ENCODE measurements at regions not wholly inside any gene's neighbourhood (a gene's known extent, or its start where the extent isn't known, plus 50 kb on each side); places are given as distances from the start of the nearest gene placed in this dataset.
A peak's percentile ranks its signal among the peaks of the same experiment; 100 is the strongest.

DNA sequence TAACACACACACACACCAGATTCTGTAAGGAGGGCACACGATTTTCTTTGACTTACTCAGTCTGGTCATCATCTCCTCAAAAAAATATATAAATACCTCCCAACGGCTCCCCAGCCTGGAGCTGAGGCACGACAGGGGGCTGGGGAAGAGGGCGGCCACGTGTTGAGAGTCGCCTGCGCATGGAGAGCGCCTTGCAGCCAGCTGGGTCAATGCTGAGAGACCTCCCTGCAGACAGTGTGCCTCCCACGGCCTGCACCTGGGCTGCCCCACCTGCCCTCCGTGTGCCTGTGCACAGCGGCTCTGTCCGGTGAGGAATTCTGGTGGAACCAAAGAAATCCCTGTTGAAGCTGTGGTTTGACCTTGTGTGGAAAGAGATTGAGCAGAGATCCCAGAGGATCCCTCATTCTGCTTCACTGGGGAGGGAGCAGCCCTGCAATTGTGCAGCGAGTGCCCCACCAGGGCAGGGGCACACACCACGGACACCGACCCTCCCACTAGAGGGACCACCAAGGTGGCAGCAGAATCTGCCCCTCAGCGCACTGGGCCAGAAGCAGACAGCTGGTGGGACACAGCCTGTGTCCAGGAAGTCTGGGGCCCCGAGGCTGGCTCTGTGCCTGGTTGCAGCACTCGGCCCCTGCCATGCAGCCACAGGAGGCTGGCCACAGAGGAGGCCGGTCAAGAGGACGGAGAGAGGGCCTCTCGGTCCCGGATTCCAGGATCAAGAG lies 150.5 kb upstream of the PPP2R2D start:
- TF ChIP-seq, protein P1, sequence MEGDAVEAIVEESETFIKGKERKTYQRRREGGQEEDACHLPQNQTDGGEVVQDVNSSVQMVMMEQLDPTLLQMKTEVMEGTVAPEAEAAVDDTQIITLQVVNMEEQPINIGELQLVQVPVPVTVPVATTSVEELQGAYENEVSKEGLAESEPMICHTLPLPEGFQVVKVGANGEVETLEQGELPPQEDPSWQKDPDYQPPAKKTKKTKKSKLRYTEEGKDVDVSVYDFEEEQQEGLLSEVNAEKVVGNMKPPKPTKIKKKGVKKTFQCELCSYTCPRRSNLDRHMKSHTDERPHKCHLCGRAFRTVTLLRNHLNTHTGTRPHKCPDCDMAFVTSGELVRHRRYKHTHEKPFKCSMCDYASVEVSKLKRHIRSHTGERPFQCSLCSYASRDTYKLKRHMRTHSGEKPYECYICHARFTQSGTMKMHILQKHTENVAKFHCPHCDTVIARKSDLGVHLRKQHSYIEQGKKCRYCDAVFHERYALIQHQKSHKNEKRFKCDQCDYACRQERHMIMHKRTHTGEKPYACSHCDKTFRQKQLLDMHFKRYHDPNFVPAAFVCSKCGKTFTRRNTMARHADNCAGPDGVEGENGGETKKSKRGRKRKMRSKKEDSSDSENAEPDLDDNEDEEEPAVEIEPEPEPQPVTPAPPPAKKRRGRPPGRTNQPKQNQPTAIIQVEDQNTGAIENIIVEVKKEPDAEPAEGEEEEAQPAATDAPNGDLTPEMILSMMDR (IDR thresholded peaks at IDR 0.05; ENCODE audit: partially characterized antibody, unreplicated experiment) = no peak
- H3K27me3 Mint-ChIP-seq (ENCODE audit: unreplicated experiment) = peaks cover 5% of the 10 kb centered on the region
- peaks cover 13% of the 10 kb centered on the region for H3K4me1 Mint-ChIP-seq (ENCODE audit: low read depth, unreplicated experiment)
- H3K27ac Mint-ChIP-seq (ENCODE audit: unreplicated experiment) = no peak overlapping the region
- DNase-seq = peak; percentile 29
- H3K9me3 Mint-ChIP-seq (ENCODE audit: unreplicated experiment) = peaks cover 9% of the 10 kb centered on the region
- peaks cover 3% of the 10 kb centered on the region for H3K36me3 Mint-ChIP-seq (ENCODE audit: unreplicated experiment)
- peak overlapping the region; percentile 46 for H3K4me3 Mint-ChIP-seq (ENCODE audit: unreplicated experiment)

DNA sequence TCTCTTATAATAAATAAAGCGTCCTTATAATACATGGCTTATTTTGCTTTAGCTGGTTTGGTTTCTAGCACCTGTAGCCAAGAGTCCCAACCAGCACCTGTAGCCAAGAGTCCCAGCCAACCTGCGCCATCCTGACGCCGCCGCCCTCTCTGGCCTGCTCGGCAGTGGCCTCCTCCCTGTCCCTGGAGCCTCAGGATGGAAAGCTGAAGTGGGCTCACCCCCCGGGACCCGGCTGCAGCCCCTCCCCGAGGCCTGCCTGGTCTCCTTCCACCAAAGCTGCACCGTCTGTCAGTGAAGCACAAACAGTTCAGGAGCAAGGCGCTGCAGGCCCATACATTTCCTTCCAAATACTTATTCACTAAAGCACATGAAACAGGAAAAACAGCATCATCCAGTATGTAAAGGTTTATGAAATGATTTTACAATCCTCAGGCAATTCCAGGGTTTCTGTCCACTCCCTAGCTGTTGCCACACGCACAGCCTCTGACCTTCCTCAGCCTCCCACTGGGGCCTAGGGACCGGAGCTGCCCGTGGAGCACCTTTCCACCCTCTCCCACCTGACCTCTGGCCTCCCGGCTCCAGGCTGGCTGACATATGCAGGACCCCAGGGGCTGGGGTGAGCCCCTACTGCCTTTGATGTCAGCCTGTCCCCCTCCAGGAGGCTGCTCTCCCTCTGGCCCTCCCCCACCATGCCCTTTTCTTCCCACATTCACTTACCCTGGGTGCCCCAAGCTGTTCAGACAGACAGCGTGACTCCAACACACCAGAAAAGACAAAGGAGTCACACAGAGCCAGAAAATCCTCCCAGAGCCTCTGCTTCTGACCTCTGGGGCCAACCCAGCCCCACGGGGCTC lies 149.6 kb upstream of the PPP2R2D start:
- Mint-ChIP-seq H3K36me3 (ENCODE audit: unreplicated experiment) (no peaks in the 10 kb centered on the region), H3K27me3 (ENCODE audit: unreplicated experiment) (peaks cover 5% of the 10 kb centered on the region), H3K4me3 (ENCODE audit: unreplicated experiment) (no peak overlapping the region), H3K9me3 (ENCODE audit: unreplicated experiment) (peaks cover 5% of the 10 kb centered on the region), H3K4me1 (ENCODE audit: low read depth, unreplicated experiment) (peaks cover 13% of the 10 kb centered on the region), H3K27ac (ENCODE audit: unreplicated experiment) (no peak overlapping the region)
- peak; percentile 27 for DNase-seq
- TF ChIP-seq, protein P1 (IDR thresholded peaks at IDR 0.05; ENCODE audit: partially characterized antibody, unreplicated experiment) = no peak

DNA sequence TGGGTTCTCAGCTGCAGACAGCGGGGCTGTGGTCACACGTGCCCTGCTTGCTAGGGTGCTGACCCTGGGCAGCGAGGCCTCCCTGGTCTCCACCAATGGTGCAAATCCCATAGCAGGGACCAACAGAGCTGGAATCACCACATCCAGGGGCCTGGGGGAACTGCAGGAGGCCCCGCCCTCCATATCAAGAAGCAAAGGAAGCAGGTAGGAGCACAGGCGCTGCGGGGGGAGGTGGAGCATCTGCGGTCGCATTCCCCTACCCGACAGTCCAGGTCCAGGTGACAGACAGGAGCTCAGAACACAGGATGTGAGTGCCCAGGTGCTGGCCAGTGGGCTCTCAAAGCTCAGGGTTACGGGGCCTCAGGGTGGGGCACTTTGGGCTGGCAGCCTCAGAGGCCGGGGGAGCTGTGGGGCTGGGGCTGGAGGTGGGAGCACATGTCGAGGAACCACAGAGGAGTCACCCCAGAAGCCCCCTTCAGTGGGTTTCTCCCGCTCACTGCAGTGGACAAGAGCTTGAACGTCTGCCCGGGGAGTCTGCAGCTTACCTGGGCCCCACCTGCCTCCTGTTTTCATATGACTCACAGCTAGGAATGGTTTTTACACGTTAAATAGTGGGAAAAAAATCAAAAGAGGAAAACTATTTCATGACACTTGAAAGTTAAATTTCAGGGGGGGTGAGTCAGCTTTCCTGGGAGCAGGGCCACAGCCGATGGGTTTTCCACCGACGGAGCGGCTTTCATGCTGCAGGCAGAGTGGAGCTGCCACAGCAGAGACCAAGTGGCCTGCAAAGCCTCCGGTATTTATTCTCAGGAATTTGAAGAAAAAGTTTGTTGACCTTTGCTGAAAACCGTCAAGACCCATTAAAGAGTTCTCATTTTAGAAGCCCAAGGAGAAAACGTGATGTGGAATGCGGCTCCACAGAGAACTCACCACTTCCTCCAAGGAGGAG lies 148.7 kb upstream of the PPP2R2D start:
- Mint-ChIP-seq H3K4me1 (ENCODE audit: low read depth, unreplicated experiment) (peaks cover 13% of the 10 kb centered on the region), H3K4me3 (ENCODE audit: unreplicated experiment) (no peak overlapping the region), H3K36me3 (ENCODE audit: unreplicated experiment) (no peaks in the 10 kb centered on the region), H3K27me3 (ENCODE audit: unreplicated experiment) (peaks cover 5% of the 10 kb centered on the region), H3K27ac (ENCODE audit: unreplicated experiment) (no peak overlapping the region), H3K9me3 (ENCODE audit: unreplicated experiment) (peaks cover 5% of the 10 kb centered on the region)
- peak; percentile 19 for DNase-seq
- TF ChIP-seq, protein P1 (IDR thresholded peaks at IDR 0.05; ENCODE audit: partially characterized antibody, unreplicated experiment) = no peak

DNA sequence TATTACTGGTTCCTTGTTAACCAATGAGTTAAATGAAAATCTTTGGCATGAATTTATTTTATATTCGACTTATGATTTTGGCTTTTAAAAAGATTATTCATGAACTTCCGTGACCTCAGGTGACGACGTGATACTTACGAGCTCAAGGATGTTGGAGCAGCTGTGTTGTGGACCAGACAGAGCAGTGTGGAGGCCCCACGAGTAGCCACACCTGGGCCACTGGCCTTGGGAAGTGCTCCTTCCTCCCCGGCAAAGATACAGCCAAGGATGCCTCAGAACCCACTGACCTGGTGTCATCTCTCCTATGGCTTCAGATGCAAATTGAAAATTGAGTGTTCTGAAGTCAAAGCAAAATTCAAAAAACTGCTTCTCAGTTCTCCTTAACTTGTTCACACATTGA lies 147.5 kb upstream of the PPP2R2D start:
- Mint-ChIP-seq H3K9me3 (ENCODE audit: unreplicated experiment) (peaks cover 15% of the 10 kb centered on the region), H3K4me3 (ENCODE audit: unreplicated experiment) (no peak overlapping the region)

More for the DNA sequence above, 147.5 kb upstream of the PPP2R2D start:
- Mint-ChIP-seq H3K27ac (ENCODE audit: unreplicated experiment) (no peak overlapping the region), H3K36me3 (ENCODE audit: unreplicated experiment) (no peaks in the 10 kb centered on the region), H3K4me1 (ENCODE audit: low read depth, unreplicated experiment) (peaks cover 19% of the 10 kb centered on the region), H3K27me3 (ENCODE audit: unreplicated experiment) (peaks cover 5% of the 10 kb centered on the region)
- TF ChIP-seq, protein P1 (IDR thresholded peaks at IDR 0.05; ENCODE audit: partially characterized antibody, unreplicated experiment) = no peak
- DNase-seq = no peak
